ENCODE measurements at regions not wholly inside any gene's neighbourhood (a gene's known extent, or its start where the extent isn't known, plus 50 kb on each side); places are given as distances from the start of the nearest gene placed in this dataset.

GRCh38 chr11:103546236-103546635 lies 437.0 kb downstream of the DYNC2H1 start:
- TF ChIP-seq, protein P1, sequence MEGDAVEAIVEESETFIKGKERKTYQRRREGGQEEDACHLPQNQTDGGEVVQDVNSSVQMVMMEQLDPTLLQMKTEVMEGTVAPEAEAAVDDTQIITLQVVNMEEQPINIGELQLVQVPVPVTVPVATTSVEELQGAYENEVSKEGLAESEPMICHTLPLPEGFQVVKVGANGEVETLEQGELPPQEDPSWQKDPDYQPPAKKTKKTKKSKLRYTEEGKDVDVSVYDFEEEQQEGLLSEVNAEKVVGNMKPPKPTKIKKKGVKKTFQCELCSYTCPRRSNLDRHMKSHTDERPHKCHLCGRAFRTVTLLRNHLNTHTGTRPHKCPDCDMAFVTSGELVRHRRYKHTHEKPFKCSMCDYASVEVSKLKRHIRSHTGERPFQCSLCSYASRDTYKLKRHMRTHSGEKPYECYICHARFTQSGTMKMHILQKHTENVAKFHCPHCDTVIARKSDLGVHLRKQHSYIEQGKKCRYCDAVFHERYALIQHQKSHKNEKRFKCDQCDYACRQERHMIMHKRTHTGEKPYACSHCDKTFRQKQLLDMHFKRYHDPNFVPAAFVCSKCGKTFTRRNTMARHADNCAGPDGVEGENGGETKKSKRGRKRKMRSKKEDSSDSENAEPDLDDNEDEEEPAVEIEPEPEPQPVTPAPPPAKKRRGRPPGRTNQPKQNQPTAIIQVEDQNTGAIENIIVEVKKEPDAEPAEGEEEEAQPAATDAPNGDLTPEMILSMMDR (IDR thresholded peaks at IDR 0.05; ENCODE audit: insufficient read depth, low read length, severe bottlenecking) = no peak
- no peaks in the 10 kb centered on the region for H3K27me3 ChIP-seq (ENCODE audit: control insufficient read depth, insufficient read depth, low read length)
- DNase-seq (ENCODE audit: low read depth) (peak; percentile 86), FAIRE-seq (no peak)
- H3K36me3 ChIP-seq (ENCODE audit: control insufficient read depth, insufficient read depth, low read length) = no peaks in the 10 kb centered on the region
- no peak overlapping the region for H3K4me3 ChIP-seq (ENCODE audit: low read depth, low read length)

- no peaks in the 10 kb centered on the region for H3K36me3 ChIP-seq (ENCODE audit: control insufficient read depth, insufficient read depth, low read length)
- no peak for FAIRE-seq
- H3K27me3 ChIP-seq (ENCODE audit: control insufficient read depth, insufficient read depth, low read length) = no peaks in the 10 kb centered on the region
- no peak for DNase-seq (ENCODE audit: low read depth)
- TF ChIP-seq, protein P1 (IDR thresholded peaks at IDR 0.05; ENCODE audit: insufficient read depth, low read length, severe bottlenecking) = no peak
- H3K4me3 ChIP-seq (ENCODE audit: low read depth, low read length) = no peak overlapping the region
Observed at GRCh38 chr11:103547024-103547423, 437.8 kb downstream of the DYNC2H1 start.

DNA sequence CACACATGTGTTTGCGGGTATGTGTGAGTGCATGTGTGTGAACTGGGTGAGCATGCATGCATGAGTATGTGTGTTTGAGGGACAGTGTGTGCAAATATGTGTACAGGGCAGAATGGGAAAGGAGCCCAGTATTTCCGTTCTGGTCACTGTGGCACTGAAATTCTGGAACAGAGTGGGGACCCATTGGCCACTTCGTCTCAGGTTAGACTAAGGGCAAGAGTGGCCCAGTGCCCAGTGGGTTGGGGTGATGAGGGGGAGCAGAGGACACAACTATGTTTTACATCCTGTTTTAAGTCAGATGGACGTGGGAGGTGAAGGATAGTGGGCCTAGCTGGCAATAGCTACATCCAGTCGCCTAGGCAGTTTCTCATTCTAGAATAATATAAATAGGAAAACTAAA lies 438.5 kb downstream of the DYNC2H1 start:
- no peak for DNase-seq (ENCODE audit: low read depth)
- Histone ChIP-seq H3K27me3 (ENCODE audit: control insufficient read depth, insufficient read depth, low read length) (no peaks in the 10 kb centered on the region), H3K4me3 (ENCODE audit: low read depth, low read length) (no peak overlapping the region), H3K36me3 (ENCODE audit: control insufficient read depth, insufficient read depth, low read length) (no peaks in the 10 kb centered on the region)
- TF ChIP-seq, protein P1 (IDR thresholded peaks at IDR 0.05; ENCODE audit: insufficient read depth, low read length, severe bottlenecking) = no peak
- peak; percentile 62 for FAIRE-seq

DNA sequence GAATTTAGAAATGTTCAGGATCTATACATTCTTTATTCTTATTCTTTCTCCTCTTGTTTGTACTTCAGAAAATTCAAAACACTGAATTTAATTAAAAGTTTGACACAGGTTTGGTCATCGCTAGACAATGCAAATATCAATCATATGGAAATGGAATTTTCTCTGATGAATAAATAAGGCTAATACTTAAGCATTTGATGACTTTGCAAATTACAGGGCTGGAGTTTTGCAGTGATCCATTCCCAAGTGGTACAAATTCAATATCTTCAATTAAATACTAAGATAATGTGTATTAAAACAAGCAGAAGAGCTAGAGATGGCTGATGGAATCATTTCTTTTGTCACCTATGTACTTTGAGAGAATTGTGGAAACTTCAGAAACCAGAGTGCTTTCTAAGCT lies 439.6 kb downstream of the DYNC2H1 start:
- FAIRE-seq = no peak

GRCh38 chr11:103550811-103551210 lies 441.6 kb downstream of the DYNC2H1 start:
- FAIRE-seq = no peak

More for the DNA sequence above, 439.6 kb downstream of the DYNC2H1 start:
- H3K27me3 ChIP-seq (ENCODE audit: control insufficient read depth, insufficient read depth, low read length) = no peaks in the 10 kb centered on the region
- TF ChIP-seq, protein P1 (IDR thresholded peaks at IDR 0.05; ENCODE audit: insufficient read depth, low read length, severe bottlenecking) = no peak
- no peak overlapping the region for H3K4me3 ChIP-seq (ENCODE audit: low read depth, low read length)
- H3K36me3 ChIP-seq (ENCODE audit: control insufficient read depth, insufficient read depth, low read length) = no peaks in the 10 kb centered on the region
- DNase-seq (ENCODE audit: low read depth) = no peak

GRCh38 chr11:103552086-103552485 lies 442.9 kb downstream of the DYNC2H1 start:
- no peak for DNase-seq (ENCODE audit: low read depth)
- TF ChIP-seq, protein P1 (IDR thresholded peaks at IDR 0.05; ENCODE audit: insufficient read depth, low read length, severe bottlenecking) = no peak
- Histone ChIP-seq H3K27me3 (ENCODE audit: control insufficient read depth, insufficient read depth, low read length) (no peaks in the 10 kb centered on the region), H3K36me3 (ENCODE audit: control insufficient read depth, insufficient read depth, low read length) (no peaks in the 10 kb centered on the region), H3K4me3 (ENCODE audit: low read depth, low read length) (no peak overlapping the region)
- FAIRE-seq = no peak

More at GRCh38 chr11:103550811-103551210, 441.6 kb downstream of the DYNC2H1 start:
- no peaks in the 10 kb centered on the region for H3K36me3 ChIP-seq (ENCODE audit: control insufficient read depth, insufficient read depth, low read length)
- no peak for DNase-seq (ENCODE audit: low read depth)
- no peak overlapping the region for H3K4me3 ChIP-seq (ENCODE audit: low read depth, low read length)
- TF ChIP-seq, protein P1 (IDR thresholded peaks at IDR 0.05; ENCODE audit: insufficient read depth, low read length, severe bottlenecking) = no peak
- no peaks in the 10 kb centered on the region for H3K27me3 ChIP-seq (ENCODE audit: control insufficient read depth, insufficient read depth, low read length)

Data from bronchial epithelial cell (primary cell).